GM21619 (cell line): ENCODE measurements at regions not wholly inside any gene's neighbourhood (a gene's known extent, or its start where the extent isn't known, plus 50 kb on each side); places are given as distances from the start of the nearest gene placed in this dataset.
"Not testable (repeated sequence)": the region's sequence is repeated elsewhere in the genome, so short reads cannot be mapped to it uniquely, and the experiment has no call there.

Experiments used
- ATAC-seq: cut with Tn5 transposase; IDR thresholded peaks from one replicate; pipeline ENCODE4 v1.9.1; 2021; ENCODE audit not compliant: unreplicated experiment

DNA sequence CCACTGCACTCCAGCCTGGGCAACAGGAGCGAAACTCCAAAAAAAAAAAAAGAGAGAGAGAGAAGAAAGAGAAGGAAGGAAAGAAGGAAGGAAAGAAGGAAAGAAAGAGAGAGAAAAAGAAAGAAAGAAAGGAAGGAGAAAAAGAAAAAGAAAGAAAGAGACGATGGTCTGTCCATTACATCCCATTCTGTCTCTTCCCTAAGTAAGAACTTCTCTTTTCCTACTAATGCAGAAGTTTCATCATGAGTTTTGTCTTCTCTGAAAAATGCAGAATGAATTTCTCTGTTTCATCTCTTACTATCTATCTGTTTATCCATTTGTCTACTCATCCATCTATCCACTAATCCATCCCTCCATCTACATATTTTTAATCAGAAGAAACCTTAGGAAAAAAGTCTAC, 94.9 kb upstream of the MED13 start:
- ATAC-seq, result no peak

GRCh38 chr17:62156949-62157348, 91.9 kb upstream of the MED13 start:
- no peak for ATAC-seq

DNA sequence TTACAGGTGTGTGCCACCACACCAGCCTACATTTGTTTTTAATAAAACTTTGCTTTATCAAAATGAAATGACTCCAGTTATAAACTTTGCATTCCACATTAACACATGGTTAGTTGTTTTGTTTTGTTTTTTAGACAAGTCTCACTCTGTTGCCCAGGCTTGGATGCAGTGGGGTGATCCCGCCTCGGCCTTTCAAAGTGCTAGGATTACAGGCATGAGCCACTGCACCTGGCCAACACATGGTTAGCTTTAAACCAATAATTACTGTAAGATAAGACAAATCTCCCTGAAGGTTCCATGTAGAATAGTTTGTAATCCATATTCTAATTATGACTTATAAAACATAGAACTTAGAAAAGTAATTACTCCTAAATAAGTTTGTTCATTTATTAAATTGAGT, 89.8 kb upstream of the MED13 start:
- no peak for ATAC-seq

DNA sequence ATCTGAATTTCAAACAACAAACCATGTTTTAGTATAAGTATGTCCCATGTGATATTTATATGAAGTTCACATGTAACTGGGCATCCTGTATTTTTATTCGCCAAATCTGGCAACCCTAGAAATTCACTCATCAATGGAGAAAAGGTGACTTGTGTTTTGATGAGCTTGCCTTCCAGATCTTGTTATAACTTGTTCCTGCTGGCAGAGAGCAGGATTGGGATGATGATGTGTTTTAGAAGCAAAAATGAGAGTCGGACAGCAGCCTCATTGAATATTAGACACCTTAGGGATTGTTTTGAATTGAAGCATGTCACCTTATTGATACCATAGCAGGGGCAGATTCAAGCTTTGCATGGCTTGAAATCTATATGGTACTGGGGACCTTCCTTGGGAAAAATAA, 85.4 kb upstream of the MED13 start:
- no peak for ATAC-seq

GRCh38 chr17:62149961-62150360, 84.9 kb upstream of the MED13 start:
- no peak for ATAC-seq

GRCh38 chr17:62147284-62147683, 82.2 kb upstream of the MED13 start:
- ATAC-seq, result no peak

GRCh38 chr17:62140836-62141235, 75.8 kb upstream of the MED13 start:
- no peak for ATAC-seq

DNA sequence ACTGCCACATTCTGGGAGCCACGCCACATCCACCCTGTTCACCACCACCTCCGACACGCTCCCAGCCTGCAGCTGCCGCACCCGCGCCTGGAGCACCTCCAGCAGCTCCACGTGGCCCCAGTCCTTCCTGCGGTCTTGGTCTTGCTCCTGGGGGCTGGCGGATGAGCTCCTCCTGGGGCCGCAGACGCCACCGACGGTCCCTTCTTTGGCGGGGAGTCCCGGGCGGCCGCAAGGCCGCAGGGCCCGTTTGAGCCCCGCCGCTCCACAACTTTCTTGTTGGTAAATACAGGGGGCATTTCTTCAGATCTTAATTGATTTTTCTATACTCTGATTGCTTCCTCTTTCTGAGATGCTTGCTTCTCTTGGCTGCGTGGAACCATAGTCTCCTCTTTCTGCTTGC, 75.3 kb upstream of the MED13 start:
- ATAC-seq, result no peak

- not testable (repeated sequence) for ATAC-seq
These were observed 74.7 kb upstream of the MED13 start for GRCh38 chr17:62139690-62140354.

- ATAC-seq, result no peak
These were observed 74.1 kb upstream of the MED13 start for GRCh38 chr17:62139141-62139540.

- ATAC-seq, result not testable (repeated sequence)
These were observed 73.6 kb upstream of the MED13 start for GRCh38 chr17:62138676-62139121.

- not testable (repeated sequence) for ATAC-seq
These were observed 72.9 kb upstream of the MED13 start for GRCh38 chr17:62137734-62138624.

GRCh38 chr17:62137013-62137733, 72.1 kb upstream of the MED13 start:
- not testable (repeated sequence) for ATAC-seq

DNA sequence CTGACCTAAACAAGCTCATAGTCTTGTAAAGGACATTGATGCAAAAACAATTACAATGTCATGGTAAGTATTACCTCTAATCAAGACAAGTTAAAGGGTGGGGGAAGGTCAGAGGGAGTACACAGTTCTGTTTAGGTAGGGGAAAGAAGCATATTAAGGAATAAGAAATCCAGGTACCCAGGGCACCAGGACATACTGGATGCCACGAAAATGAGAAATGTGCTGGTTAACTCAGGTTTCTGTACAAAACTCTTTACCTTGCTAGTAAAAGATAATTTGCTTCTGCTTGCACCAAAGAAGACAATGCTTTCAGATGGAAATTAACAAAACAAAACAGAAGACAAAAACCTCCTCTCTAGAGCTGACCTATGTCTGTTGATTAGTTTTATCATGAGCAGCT, 70.7 kb upstream of the MED13 start:
- ATAC-seq, result no peak

GRCh38 chr17:62135096-62135495, 70.0 kb upstream of the MED13 start:
- ATAC-seq, result not testable (repeated sequence)

GRCh38 chr17:62134397-62134796, 69.3 kb upstream of the MED13 start:
- ATAC-seq, result no peak

DNA sequence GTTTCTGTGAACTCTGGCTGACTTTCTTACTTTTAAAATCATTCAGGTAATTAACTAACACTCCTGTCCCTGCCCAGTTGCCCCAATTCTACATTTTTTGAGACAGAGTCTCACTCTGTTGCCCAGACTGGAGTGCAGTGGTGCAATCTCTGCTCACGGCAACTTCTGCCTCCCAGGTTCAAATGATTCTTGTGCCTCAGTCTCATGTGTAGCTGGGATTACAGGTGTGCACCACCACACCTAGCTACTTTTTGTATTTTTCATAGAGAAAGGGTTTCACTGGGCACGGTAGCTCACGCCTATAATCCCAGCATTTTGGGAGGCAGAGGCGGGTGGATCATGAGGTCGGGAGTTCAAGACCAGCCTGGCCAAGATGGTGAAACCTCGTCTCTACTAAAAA, 66.2 kb upstream of the MED13 start:
- not testable (repeated sequence) for ATAC-seq

GRCh38 chr17:62130739-62131138, 65.7 kb upstream of the MED13 start:
- ATAC-seq, result no peak

GRCh38 chr17:62126292-62126691, 61.2 kb upstream of the MED13 start:
- ATAC-seq, result no peak

- ATAC-seq, result no peak
These were observed 60.2 kb upstream of the MED13 start for GRCh38 chr17:62125307-62125706.

- no peak for ATAC-seq
These were observed 56.1 kb upstream of the MED13 start for GRCh38 chr17:62121025-62121730.
